ENCODE measurements at regions not wholly inside any gene's neighbourhood (a gene's known extent, or its start where the extent isn't known, plus 50 kb on each side); places are given as distances from the start of the nearest gene placed in this dataset.

GRCh38 chr4:38567457-38567856 is 96.5 kb upstream of the KLF3 start:
- FAIRE-seq = no peak

GRCh38 chr4:38568768-38569167 is 95.2 kb upstream of the KLF3 start:
- no peak for FAIRE-seq

GRCh38 chr4:38570647-38571276 is 93.2 kb upstream of the KLF3 start:
- no peak for FAIRE-seq

- no peak for FAIRE-seq
Measured at GRCh38 chr4:38572793-38573192, 91.2 kb upstream of the KLF3 start.

- no peak for FAIRE-seq
Measured at GRCh38 chr4:38574559-38575333, 89.3 kb upstream of the KLF3 start.

- FAIRE-seq = no peak
Measured at GRCh38 chr4:38576767-38577166, 87.2 kb upstream of the KLF3 start.

GRCh38 chr4:38577462-38577861 is 86.5 kb upstream of the KLF3 start:
- FAIRE-seq = no peak

GRCh38 chr4:38581426-38582106 is 82.4 kb upstream of the KLF3 start:
- peak; percentile 53 for FAIRE-seq

- FAIRE-seq = no peak
Measured at GRCh38 chr4:38582445-38582844, 81.6 kb upstream of the KLF3 start.

- no peak for FAIRE-seq
Measured at GRCh38 chr4:38582889-38583470, 81.0 kb upstream of the KLF3 start.

GRCh38 chr4:38585871-38586270 is 78.1 kb upstream of the KLF3 start:
- no peak for FAIRE-seq

- FAIRE-seq = no peak
Measured at GRCh38 chr4:38587106-38587505, 76.9 kb upstream of the KLF3 start.

GRCh38 chr4:38590046-38590445 is 74.0 kb upstream of the KLF3 start:
- FAIRE-seq = no peak

GRCh38 chr4:38591617-38592337 is 72.2 kb upstream of the KLF3 start:
- FAIRE-seq = no peak

- no peak for FAIRE-seq
Measured at GRCh38 chr4:38598489-38598888, 65.5 kb upstream of the KLF3 start.

- no peak for FAIRE-seq
Measured at GRCh38 chr4:38600575-38600974, 63.4 kb upstream of the KLF3 start.

GRCh38 chr4:38601244-38601915 is 62.6 kb upstream of the KLF3 start:
- no peak for FAIRE-seq

GRCh38 chr4:38601916-38602291 is 62.1 kb upstream of the KLF3 start:
- FAIRE-seq = no peak

- FAIRE-seq = no peak
Measured at GRCh38 chr4:38603652-38604051, 60.3 kb upstream of the KLF3 start.

GRCh38 chr4:38605181-38605752 is 58.7 kb upstream of the KLF3 start:
- FAIRE-seq = no peak

GRCh38 chr4:38605753-38606586 is 58.0 kb upstream of the KLF3 start:
- FAIRE-seq = no peak
